HCT116 (cell line): ENCODE measurements at regions not wholly inside any gene's neighbourhood (a gene's known extent, or its start where the extent isn't known, plus 50 kb on each side); places are given as distances from the start of the nearest gene placed in this dataset.

Experiments
- ATAC-seq: fragments of 200-7000 bp; cut with Tn5 transposase; 2 replicates; pipeline ENCODE4 v1.9.1; 2020; ENCODE audit warnings: mild to moderate bottlenecking, moderate library complexity
- BruUV-seq: library from RNA; stranded (reverse); fragments of 400-500 nt; replicated peaks from 2 replicates; lab custom pipeline; 2021; lab: Mats Ljungman, UMichigan
- CTCF ChIA-PET: fragments of 300-600 bp; sonication (Branson Sonifier 250); formaldehyde crosslinking; loops from one replicate; lab custom pipeline; 2021; ENCODE audit warnings: antibody characterized with exemption; lab: Charles Lee
- POLR2A ChIA-PET: fragments of 300-600, 350-600 bp; sonication (Branson Sonifier 250); formaldehyde crosslinking; loops from one replicate; lab custom pipeline; 2021; ENCODE audit warnings: antibody characterized with exemption; lab: Charles Lee
- RAD21 ChIA-PET, 2 experiments: fragments of 300-600 bp; sonication (Branson Sonifier 250); formaldehyde crosslinking; loops; one replicate each; lab custom pipeline; 2023; ENCODE audit warnings: low total read pairs in 2 of 2; ENCODE audit not compliant: uncharacterized antibody in 2 of 2, unreplicated experiment in 2 of 2, low non-redundant PET in 1 of 2; lab: Charles Lee
- DNase-seq: peaks from one replicate; pipeline ENCODE4 v3.0.0-alpha.2; 2010; ENCODE audit warnings: low read depth, low spot score
- H2AFZ ChIP-seq: fragments of 200-600 bp; shearing (Covaris generic), sonication (generic); 2 replicates; pipeline ENCODE4 v1.6.1; 2017; ENCODE audit warnings: low read depth, mixed run types, mixed read lengths, antibody characterized with exemption, low read length; ENCODE audit not compliant: poor library complexity, severe bottlenecking
- H3K27ac ChIP-seq: 2 replicates; pipeline ENCODE4 v1.5.1; 2012; ENCODE audit warnings: low read depth, low read length
- H3K27me3 ChIP-seq: fragments of 200-600 bp; sonication (generic); 2 replicates; pipeline ENCODE4 v1.6.1; 2016; ENCODE audit warnings: mixed run types, low read length, mixed read lengths; ENCODE audit not compliant: insufficient read depth
- H3K36me3 ChIP-seq, 2 experiments: fragments of 200-500 bp in 1 of 2; fragments of 200-600 bp in 1 of 2; sonication (Bioruptor generic) in 1 of 2; sonication (generic) in 1 of 2; 2 replicates each; pipeline versions ENCODE4 v1.5.1 to v1.6.1; 2014 to 2016; ENCODE audit warnings: low read length in 2 of 2, inconsistent platforms in 1 of 2, mixed read lengths in 1 of 2, mixed run types in 1 of 2; ENCODE audit not compliant: insufficient read depth in 2 of 2, control insufficient read depth in 1 of 2
- H3K4me1 ChIP-seq, 2 experiments: fragments of 200-600 bp in 1 of 2; sonication (generic) in 1 of 2; 2 replicates each; pipeline versions ENCODE4 v1.5.1 to v1.6.1; 2012 to 2017; ENCODE audit warnings: low read length in 2 of 2, inconsistent platforms in 1 of 2, mild to moderate bottlenecking in 1 of 2, mixed read lengths in 1 of 2, mixed run types in 1 of 2, moderate library complexity in 1 of 2; ENCODE audit not compliant: insufficient read depth in 2 of 2, control insufficient read depth in 1 of 2
- H3K4me2 ChIP-seq: fragments of 200-600 bp; sonication (generic); 2 replicates; pipeline ENCODE4 v1.6.1; 2017; ENCODE audit warnings: mixed run types, low read length, mixed read lengths
- H3K4me3 ChIP-seq, 2 experiments: fragments of 200-600 bp in 1 of 2; sonication (generic) in 1 of 2; replicated peaks in 1 of 2; 2 replicates each; pipeline ENCODE4 v1.5.1; 2011 to 2016; ENCODE audit warnings: low read length in 2 of 2, control low read depth in 1 of 2, low read depth in 1 of 2, mild to moderate bottlenecking in 1 of 2, mixed read lengths in 1 of 2, mixed run types in 1 of 2
- H3K79me2 ChIP-seq: fragments of 200-600 bp; sonication (generic); 2 replicates; pipeline ENCODE4 v1.6.1; 2017; ENCODE audit warnings: mild to moderate bottlenecking, mixed run types, low read length, moderate library complexity, mixed read lengths; ENCODE audit not compliant: insufficient read depth
- H3K9ac ChIP-seq: fragments of 200-600 bp; sonication (generic); 2 replicates; pipeline ENCODE4 v1.6.1; 2016; ENCODE audit warnings: low read length, mixed read lengths
- H3K9me2 ChIP-seq: fragments of 200-600 bp; sonication (generic), shearing (Covaris generic); 2 replicates; pipeline ENCODE4 v1.6.1; 2017; ENCODE audit warnings: mixed run types, mild to moderate bottlenecking, moderate library complexity; ENCODE audit not compliant: insufficient read depth
- H3K9me3 ChIP-seq, 2 experiments: fragments of 200-500 bp in 1 of 2; fragments of 200-600 bp in 1 of 2; sonication (Bioruptor generic) in 1 of 2; sonication (generic) in 1 of 2; 2 replicates each; pipeline ENCODE4 v1.6.1; 2014 to 2017; ENCODE audit warnings: low read length in 2 of 2, mixed read lengths in 2 of 2, inconsistent platforms in 1 of 2, low read depth in 1 of 2, mild to moderate bottlenecking in 1 of 2, mixed run types in 1 of 2, moderate library complexity in 1 of 2; ENCODE audit not compliant: control insufficient read depth in 1 of 2, insufficient read depth in 1 of 2
- H4K20me1 ChIP-seq: fragments of 200-600 bp; sonication (generic), shearing (Covaris generic); 2 replicates; pipeline ENCODE4 v1.6.1; 2017; ENCODE audit warnings: mixed run types, mild to moderate bottlenecking, moderate library complexity; ENCODE audit not compliant: insufficient read depth
- CBX3 ChIP-seq: IDR thresholded peaks from 2 replicates; pipeline ENCODE4 v1.6.1; 2012; ENCODE audit warnings: low read depth
- ELF1 ChIP-seq: IDR thresholded peaks from 2 replicates; pipeline ENCODE4 v1.6.1; 2012; ENCODE audit warnings: low read depth, borderline replicate concordance
- FOSL1 ChIP-seq: IDR thresholded peaks from 2 replicates; pipeline ENCODE4 v1.6.1; 2012; ENCODE audit warnings: low read depth
- JUND ChIP-seq: IDR thresholded peaks from 2 replicates; pipeline ENCODE4 v1.6.1; 2012
- POLR2A ChIP-seq: IDR thresholded peaks from 2 replicates; pipeline ENCODE4 v1.7.0; 2011; ENCODE audit warnings: borderline replicate concordance; ENCODE audit not compliant: insufficient read depth, insufficient read length; ENCODE audit errors: extremely low read depth
- REST ChIP-seq: IDR thresholded peaks from 2 replicates; pipeline ENCODE4 v1.6.1; 2012; ENCODE audit warnings: low read depth
- SRF ChIP-seq: IDR thresholded peaks from 2 replicates; pipeline ENCODE4 v1.6.1; 2012; ENCODE audit warnings: low read depth
- TCF7L2 ChIP-seq: IDR thresholded peaks from 2 replicates; pipeline ENCODE4 v1.7.0; 2011; ENCODE audit warnings: borderline replicate concordance, inconsistent platforms; ENCODE audit not compliant: insufficient read depth, insufficient read length; ENCODE audit errors: extremely low read depth
- YY1 ChIP-seq: IDR thresholded peaks from 2 replicates; pipeline ENCODE4 v1.6.1; 2011; ENCODE audit warnings: low read length, low read depth, moderate library complexity, mild to moderate bottlenecking; ENCODE audit not compliant: insufficient replicate concordance; ENCODE audit errors: extremely low read depth
- ZFX ChIP-seq: fragments of 450-650 bp; IDR thresholded peaks from 2 replicates; pipeline ENCODE4 v1.6.1; 2017
- ZNF274 ChIP-seq: fragments of 200-500 bp; sonication (Bioruptor generic); IDR thresholded peaks from 2 replicates; pipeline ENCODE4 v1.6.1; 2014; ENCODE audit warnings: mild to moderate bottlenecking, low read depth, low read length, inconsistent platforms
- intact Hi-C: fragments of 100-400 bp; cut with micrococcal nuclease; formaldehyde crosslinking; loops from 2 replicates; pipeline ENCODE4 v1.10.0; 2022
- TF ChIP-seq, protein P1 (sequence below), 3 experiments: fragments of 200-600 bp in 1 of 3; sonication (generic) in 1 of 3; IDR thresholded peaks in 2 of 3; conservative IDR thresholded peaks in 1 of 3; 2 replicates each; pipeline ENCODE4 v1.5.1; 2012 to 2017; ENCODE audit warnings: low read depth in 2 of 3, low read length in 2 of 3, antibody characterized with exemption in 1 of 3, borderline replicate concordance in 1 of 3, control low read depth in 1 of 3, mild to moderate bottlenecking in 1 of 3, mixed read lengths in 1 of 3, mixed run types in 1 of 3, moderate library complexity in 1 of 3; ENCODE audit not compliant: insufficient read depth in 1 of 3
- TF ChIP-seq, protein P2 (sequence below): IDR thresholded peaks from 2 replicates; pipeline ENCODE4 v1.6.1; 2012

- POLR2A ChIA-PET, result no interaction called here
- TF ChIP-seq YY1 (no peak), ZNF274 (no peak), ZFX (no peak), FOSL1 (no peak), ELF1 (no peak), TCF7L2 (no peak), CBX3 (no peak), REST (no peak), SRF (no peak), POLR2A (no peak), JUND (no peak)
- TF ChIP-seq, protein P1, sequence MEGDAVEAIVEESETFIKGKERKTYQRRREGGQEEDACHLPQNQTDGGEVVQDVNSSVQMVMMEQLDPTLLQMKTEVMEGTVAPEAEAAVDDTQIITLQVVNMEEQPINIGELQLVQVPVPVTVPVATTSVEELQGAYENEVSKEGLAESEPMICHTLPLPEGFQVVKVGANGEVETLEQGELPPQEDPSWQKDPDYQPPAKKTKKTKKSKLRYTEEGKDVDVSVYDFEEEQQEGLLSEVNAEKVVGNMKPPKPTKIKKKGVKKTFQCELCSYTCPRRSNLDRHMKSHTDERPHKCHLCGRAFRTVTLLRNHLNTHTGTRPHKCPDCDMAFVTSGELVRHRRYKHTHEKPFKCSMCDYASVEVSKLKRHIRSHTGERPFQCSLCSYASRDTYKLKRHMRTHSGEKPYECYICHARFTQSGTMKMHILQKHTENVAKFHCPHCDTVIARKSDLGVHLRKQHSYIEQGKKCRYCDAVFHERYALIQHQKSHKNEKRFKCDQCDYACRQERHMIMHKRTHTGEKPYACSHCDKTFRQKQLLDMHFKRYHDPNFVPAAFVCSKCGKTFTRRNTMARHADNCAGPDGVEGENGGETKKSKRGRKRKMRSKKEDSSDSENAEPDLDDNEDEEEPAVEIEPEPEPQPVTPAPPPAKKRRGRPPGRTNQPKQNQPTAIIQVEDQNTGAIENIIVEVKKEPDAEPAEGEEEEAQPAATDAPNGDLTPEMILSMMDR (IDR thresholded peaks at IDR 0.05 in 2 of 3, conservative IDR thresholded peaks at IDR 0.05 in 1 of 3; ENCODE audit: borderline replicate concordance in 1 of 3, insufficient read depth in 1 of 3, low read depth in 2 of 3, low read length in 2 of 3), result no peak
- TF ChIP-seq, protein P2, sequence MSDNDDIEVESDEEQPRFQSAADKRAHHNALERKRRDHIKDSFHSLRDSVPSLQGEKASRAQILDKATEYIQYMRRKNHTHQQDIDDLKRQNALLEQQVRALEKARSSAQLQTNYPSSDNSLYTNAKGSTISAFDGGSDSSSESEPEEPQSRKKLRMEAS, result no peak
- TF ChIP-seq, all 23 proteins: peak for 0
- RAD21 ChIA-PET, result no interaction called here
These were observed 477.4 kb upstream of the ADAMTS16 start for GRCh38 chr5:4662756-4663155.

More at GRCh38 chr5:4662756-4663155, 477.4 kb upstream of the ADAMTS16 start:
- Histone ChIP-seq H4K20me1 (no peaks in the 10 kb centered on the region), H3K79me2 (no peaks in the 10 kb centered on the region), H3K27ac (no peak overlapping the region), H3K9me2 (no peaks in the 10 kb centered on the region), H3K4me2 (no peak overlapping the region), H3K36me3 (no peaks in the 10 kb centered on the region), H3K9me3 (peaks cover 25 to 47% of the 10 kb centered on the region in 2 experiments; a peak in 2 of 4 replicates), H2AFZ (no peak overlapping the region), H3K27me3 (no peaks in the 10 kb centered on the region), H3K9ac (no peak overlapping the region), H3K4me3 (no peak overlapping the region), H3K4me1 (no peaks in the 10 kb centered on the region)
- CTCF ChIA-PET, result no interaction called here
- intact Hi-C loops, result no loop called here
- no peak for ATAC-seq
- no TSS peak for BruUV-seq
- no peak for DNase-seq
